LNCAP (cell line): ENCODE measurements at regions not wholly inside any gene's neighbourhood (a gene's known extent, or its start where the extent isn't known, plus 50 kb on each side); places are given as distances from the start of the nearest gene placed in this dataset.

Source experiments
- TF ChIP-seq, protein P1 (sequence below): fragments of 450-650 bp; IDR thresholded peaks from 2 replicates; pipeline ENCODE4 v1.5.1; 2017; ENCODE audit warnings: mild to moderate bottlenecking

DNA sequence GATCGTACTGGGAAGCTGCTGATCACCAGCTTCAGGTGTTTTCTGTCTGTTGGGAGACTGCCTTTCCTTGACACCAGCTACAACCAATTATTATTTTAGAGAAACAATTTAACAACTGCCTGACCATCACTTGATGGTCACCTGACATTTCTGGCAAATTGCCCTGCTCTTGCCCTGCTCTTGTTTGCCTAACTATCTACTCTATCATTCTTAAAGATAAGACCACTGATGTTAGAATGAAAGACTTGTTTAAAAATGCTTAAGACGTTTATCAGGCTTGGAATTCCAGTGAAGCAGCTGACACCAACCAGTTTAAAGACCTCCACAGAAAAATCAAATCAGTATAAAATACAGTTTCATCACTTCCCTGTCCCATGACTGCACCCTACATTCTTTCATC lies 423.3 kb upstream of the CAMK1G start:
- TF ChIP-seq, protein P1, sequence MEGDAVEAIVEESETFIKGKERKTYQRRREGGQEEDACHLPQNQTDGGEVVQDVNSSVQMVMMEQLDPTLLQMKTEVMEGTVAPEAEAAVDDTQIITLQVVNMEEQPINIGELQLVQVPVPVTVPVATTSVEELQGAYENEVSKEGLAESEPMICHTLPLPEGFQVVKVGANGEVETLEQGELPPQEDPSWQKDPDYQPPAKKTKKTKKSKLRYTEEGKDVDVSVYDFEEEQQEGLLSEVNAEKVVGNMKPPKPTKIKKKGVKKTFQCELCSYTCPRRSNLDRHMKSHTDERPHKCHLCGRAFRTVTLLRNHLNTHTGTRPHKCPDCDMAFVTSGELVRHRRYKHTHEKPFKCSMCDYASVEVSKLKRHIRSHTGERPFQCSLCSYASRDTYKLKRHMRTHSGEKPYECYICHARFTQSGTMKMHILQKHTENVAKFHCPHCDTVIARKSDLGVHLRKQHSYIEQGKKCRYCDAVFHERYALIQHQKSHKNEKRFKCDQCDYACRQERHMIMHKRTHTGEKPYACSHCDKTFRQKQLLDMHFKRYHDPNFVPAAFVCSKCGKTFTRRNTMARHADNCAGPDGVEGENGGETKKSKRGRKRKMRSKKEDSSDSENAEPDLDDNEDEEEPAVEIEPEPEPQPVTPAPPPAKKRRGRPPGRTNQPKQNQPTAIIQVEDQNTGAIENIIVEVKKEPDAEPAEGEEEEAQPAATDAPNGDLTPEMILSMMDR: no peak

DNA sequence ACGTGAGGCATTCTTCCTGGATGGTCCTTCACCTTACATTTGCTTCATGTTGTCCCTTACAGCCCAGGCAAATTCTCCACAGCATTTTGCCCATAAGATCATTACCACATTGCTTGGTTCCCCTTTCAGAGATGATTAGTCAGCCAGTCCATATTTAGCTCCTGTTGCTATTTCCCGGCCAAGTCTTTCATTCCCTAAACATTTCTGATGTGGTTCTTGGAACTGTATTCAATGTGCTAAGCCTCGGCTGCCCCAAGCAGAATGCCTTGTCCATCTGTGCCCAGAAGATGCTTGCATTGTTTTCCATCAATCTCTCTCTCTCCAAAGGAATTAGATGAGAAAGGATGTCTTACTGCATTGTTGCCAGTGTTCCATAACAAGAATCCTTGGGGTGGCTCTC lies 420.9 kb upstream of the CAMK1G start:
- TF ChIP-seq, protein P1: no peak

DNA sequence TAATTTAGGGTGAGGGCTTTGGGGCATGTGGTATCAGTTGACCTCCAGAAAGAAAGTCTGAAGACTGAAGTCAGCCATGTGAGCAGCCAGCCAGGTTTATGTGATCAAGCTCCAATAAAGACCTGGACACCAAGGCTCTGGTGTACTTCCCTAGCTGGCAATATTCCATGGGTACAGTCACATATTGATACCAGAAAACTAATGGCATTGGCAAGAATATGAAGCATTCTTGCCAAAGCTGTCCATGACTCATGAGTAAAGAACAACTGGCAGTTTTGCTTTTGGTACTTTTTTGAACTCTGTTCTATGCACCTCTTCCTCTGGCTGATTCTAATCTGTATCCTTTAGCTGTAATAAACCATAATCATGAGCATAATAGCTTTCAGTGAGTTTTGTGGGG lies 415.3 kb upstream of the CAMK1G start:
- TF ChIP-seq, protein P1: no peak

DNA sequence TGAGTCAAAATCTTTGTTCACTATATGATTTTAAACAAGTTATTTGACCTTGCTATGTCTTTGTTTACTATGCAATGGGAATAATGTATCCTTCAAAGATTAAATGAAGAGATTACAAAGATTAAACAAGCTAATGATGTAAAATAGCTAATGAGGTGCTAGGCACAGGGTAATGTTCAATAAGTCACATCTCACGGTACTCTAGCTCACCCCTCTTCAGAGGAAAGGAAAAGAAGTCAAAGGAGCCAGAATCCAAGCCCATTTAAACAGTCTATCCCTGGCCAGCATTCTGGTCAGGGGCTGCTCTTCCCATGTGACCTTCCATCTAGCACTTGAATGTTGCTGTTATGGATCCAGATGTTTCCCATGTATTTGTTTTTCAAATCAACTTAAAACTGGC lies 412.4 kb upstream of the CAMK1G start:
- TF ChIP-seq, protein P1: no peak

DNA sequence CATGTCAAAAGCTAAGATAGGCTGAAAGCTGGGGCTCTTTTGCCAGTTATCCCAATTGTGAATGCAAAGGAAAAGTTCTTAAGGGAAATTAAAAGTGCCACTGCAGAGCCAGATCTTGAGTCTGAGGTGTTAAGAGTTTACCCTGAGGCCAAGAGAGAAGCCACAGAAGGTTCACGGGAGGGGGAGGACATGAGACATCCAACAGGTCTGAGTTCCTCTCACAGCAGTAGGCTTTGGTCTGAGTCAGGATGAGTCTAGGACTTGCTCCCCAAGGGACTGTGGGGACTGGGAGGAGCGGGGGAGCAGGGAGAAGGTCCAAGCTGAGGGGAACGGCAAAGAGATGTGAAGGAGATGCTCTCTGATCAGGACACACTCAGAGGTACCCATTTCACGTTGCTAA lies 411.2 kb upstream of the CAMK1G start:
- TF ChIP-seq, protein P1: no peak

DNA sequence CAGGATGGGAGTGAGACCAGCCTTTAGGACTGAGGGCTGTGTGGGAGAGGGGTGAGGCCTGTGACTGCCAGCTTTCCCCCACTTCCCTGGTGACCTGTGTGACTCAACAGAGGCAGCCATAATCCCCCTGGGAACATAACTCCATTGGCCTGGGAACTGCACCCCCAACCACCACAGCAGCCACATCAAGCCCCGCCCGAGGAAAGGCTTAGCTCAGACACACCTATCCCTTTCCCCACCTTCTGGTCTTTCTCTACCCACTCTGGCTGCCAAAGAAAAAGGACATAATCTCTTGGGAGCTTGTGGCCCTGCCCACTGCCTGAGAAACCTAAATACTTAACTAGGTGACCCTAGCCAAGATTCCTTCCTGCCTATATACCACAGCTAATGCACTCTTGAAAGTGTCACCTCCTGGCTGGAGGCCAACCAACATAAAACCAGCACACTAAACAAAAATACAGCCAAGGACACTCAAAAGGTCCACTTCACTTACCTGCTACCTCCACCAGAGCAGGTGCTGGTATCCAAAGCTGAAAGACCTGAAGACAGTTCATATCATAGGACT lies 406.6 kb upstream of the CAMK1G start:
- TF ChIP-seq, protein P1: no peak

DNA sequence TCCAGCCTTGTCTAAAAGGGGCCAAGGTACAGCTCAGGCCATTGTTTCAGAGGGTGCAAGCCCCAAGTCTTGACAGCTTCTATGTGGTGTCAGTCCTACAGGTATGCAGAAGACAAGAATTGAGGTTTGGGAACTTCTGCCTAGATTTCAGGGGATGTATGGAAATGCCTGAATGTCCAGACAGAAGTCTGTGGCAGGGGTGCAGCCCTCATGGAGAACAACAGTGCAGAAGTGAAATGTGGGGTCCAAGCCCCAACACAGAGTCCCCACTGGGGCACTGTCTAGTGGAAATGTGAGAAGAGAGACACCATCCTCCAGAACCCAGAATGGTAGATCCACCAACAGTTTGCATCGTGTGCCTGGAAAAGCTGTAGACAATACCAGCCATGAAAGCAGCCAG lies 400.3 kb upstream of the CAMK1G start:
- TF ChIP-seq, protein P1: no peak

DNA sequence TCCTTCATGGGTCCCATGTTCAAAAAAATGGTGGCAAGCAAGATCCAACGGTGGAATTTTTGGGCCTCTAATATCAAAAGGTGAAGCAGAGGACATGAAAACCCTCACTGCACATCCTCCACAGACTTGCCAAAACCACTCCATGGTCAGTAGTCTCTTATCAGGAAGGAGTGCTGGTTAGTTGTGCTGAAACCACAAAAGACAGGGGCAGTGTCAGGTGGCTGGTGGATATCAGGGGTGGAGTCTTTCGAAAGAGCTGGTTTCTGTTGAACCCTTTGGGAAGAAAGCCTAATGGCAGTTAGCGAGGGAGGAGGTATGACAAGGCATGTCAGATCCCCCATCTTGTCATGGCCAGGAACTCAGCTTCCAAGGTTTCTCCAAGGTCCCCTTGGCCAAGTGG lies 395.9 kb upstream of the CAMK1G start:
- TF ChIP-seq, protein P1: no peak
